ENCODE measurements at regions not wholly inside any gene's neighbourhood (a gene's known extent, or its start where the extent isn't known, plus 50 kb on each side); places are given as distances from the start of the nearest gene placed in this dataset.
"Not testable (repeated sequence)": the region's sequence is repeated elsewhere in the genome, so short reads cannot be mapped to it uniquely, and the experiment has no call there.

GRCh38 chr2:87571889-87572465, 175.9 kb upstream of the PLGLB2 start:
- not testable (repeated sequence) for H3K36me3 ChIP-seq (ENCODE audit: control insufficient read depth, insufficient read depth, low read length); H3K4me3 ChIP-seq (replicated peaks; ENCODE audit: low read depth, low read length); H3K27me3 ChIP-seq (replicated peaks; ENCODE audit: control insufficient read depth, insufficient read depth, low read length); DNase-seq (ENCODE audit: extremely low read depth, insufficient read length)

- not testable (repeated sequence) for DNase-seq (ENCODE audit: extremely low read depth, insufficient read length); H3K36me3 ChIP-seq (ENCODE audit: control insufficient read depth, insufficient read depth, low read length); H3K27me3 ChIP-seq (replicated peaks; ENCODE audit: control insufficient read depth, insufficient read depth, low read length); H3K4me3 ChIP-seq (replicated peaks; ENCODE audit: low read depth, low read length)
Observed at GRCh38 chr2:87572906-87573305, 175.0 kb upstream of the PLGLB2 start.

- not testable (repeated sequence) for H3K4me3 ChIP-seq (replicated peaks; ENCODE audit: low read depth, low read length); H3K27me3 ChIP-seq (replicated peaks; ENCODE audit: control insufficient read depth, insufficient read depth, low read length); DNase-seq (ENCODE audit: extremely low read depth, insufficient read length); H3K36me3 ChIP-seq (ENCODE audit: control insufficient read depth, insufficient read depth, low read length)
Observed at GRCh38 chr2:87573386-87574192, 174.3 kb upstream of the PLGLB2 start.

GRCh38 chr2:87574193-87575119, 173.4 kb upstream of the PLGLB2 start:
- not testable (repeated sequence) for H3K27me3 ChIP-seq (replicated peaks; ENCODE audit: control insufficient read depth, insufficient read depth, low read length); H3K4me3 ChIP-seq (replicated peaks; ENCODE audit: low read depth, low read length); H3K36me3 ChIP-seq (ENCODE audit: control insufficient read depth, insufficient read depth, low read length); DNase-seq (ENCODE audit: extremely low read depth, insufficient read length)

GRCh38 chr2:87575138-87575537, 172.7 kb upstream of the PLGLB2 start:
- not testable (repeated sequence) for DNase-seq (ENCODE audit: extremely low read depth, insufficient read length); H3K27me3 ChIP-seq (replicated peaks; ENCODE audit: control insufficient read depth, insufficient read depth, low read length); H3K36me3 ChIP-seq (ENCODE audit: control insufficient read depth, insufficient read depth, low read length); H3K4me3 ChIP-seq (replicated peaks; ENCODE audit: low read depth, low read length)

- not testable (repeated sequence) for H3K27me3 ChIP-seq (replicated peaks; ENCODE audit: control insufficient read depth, insufficient read depth, low read length); H3K4me3 ChIP-seq (replicated peaks; ENCODE audit: low read depth, low read length); DNase-seq (ENCODE audit: extremely low read depth, insufficient read length); H3K36me3 ChIP-seq (ENCODE audit: control insufficient read depth, insufficient read depth, low read length)
Observed at GRCh38 chr2:87577358-87577757, 170.5 kb upstream of the PLGLB2 start.

GRCh38 chr2:87582152-87582551, 165.7 kb upstream of the PLGLB2 start:
- H3K36me3 ChIP-seq (ENCODE audit: control insufficient read depth, insufficient read depth, low read length); H3K4me3 ChIP-seq (replicated peaks; ENCODE audit: low read depth, low read length); H3K27me3 ChIP-seq (replicated peaks; ENCODE audit: control insufficient read depth, insufficient read depth, low read length); DNase-seq (ENCODE audit: extremely low read depth, insufficient read length): not testable (repeated sequence)

- H3K36me3 ChIP-seq (ENCODE audit: control insufficient read depth, insufficient read depth, low read length); H3K27me3 ChIP-seq (replicated peaks; ENCODE audit: control insufficient read depth, insufficient read depth, low read length); H3K4me3 ChIP-seq (replicated peaks; ENCODE audit: low read depth, low read length); DNase-seq (ENCODE audit: extremely low read depth, insufficient read length): not testable (repeated sequence)
Observed at GRCh38 chr2:87582579-87582978, 165.3 kb upstream of the PLGLB2 start.

GRCh38 chr2:87583370-87583769, 164.5 kb upstream of the PLGLB2 start:
- not testable (repeated sequence) for H3K27me3 ChIP-seq (replicated peaks; ENCODE audit: control insufficient read depth, insufficient read depth, low read length); H3K4me3 ChIP-seq (replicated peaks; ENCODE audit: low read depth, low read length); DNase-seq (ENCODE audit: extremely low read depth, insufficient read length); H3K36me3 ChIP-seq (ENCODE audit: control insufficient read depth, insufficient read depth, low read length)

- H3K4me3 ChIP-seq (replicated peaks; ENCODE audit: low read depth, low read length); H3K36me3 ChIP-seq (ENCODE audit: control insufficient read depth, insufficient read depth, low read length); H3K27me3 ChIP-seq (replicated peaks; ENCODE audit: control insufficient read depth, insufficient read depth, low read length); DNase-seq (ENCODE audit: extremely low read depth, insufficient read length): not testable (repeated sequence)
Observed at GRCh38 chr2:87583803-87584202, 164.1 kb upstream of the PLGLB2 start.

- H3K27me3 ChIP-seq (replicated peaks; ENCODE audit: control insufficient read depth, insufficient read depth, low read length); H3K4me3 ChIP-seq (replicated peaks; ENCODE audit: low read depth, low read length); H3K36me3 ChIP-seq (ENCODE audit: control insufficient read depth, insufficient read depth, low read length); DNase-seq (ENCODE audit: extremely low read depth, insufficient read length): not testable (repeated sequence)
Observed at GRCh38 chr2:87584268-87584906, 163.5 kb upstream of the PLGLB2 start.

- not testable (repeated sequence) for H3K36me3 ChIP-seq (ENCODE audit: control insufficient read depth, insufficient read depth, low read length); H3K4me3 ChIP-seq (replicated peaks; ENCODE audit: low read depth, low read length); DNase-seq (ENCODE audit: extremely low read depth, insufficient read length); H3K27me3 ChIP-seq (replicated peaks; ENCODE audit: control insufficient read depth, insufficient read depth, low read length)
Observed at GRCh38 chr2:87587934-87588333, 160.0 kb upstream of the PLGLB2 start.

GRCh38 chr2:87592974-87593373, 154.9 kb upstream of the PLGLB2 start:
- not testable (repeated sequence) for DNase-seq (ENCODE audit: extremely low read depth, insufficient read length); H3K27me3 ChIP-seq (replicated peaks; ENCODE audit: control insufficient read depth, insufficient read depth, low read length); H3K36me3 ChIP-seq (ENCODE audit: control insufficient read depth, insufficient read depth, low read length); H3K4me3 ChIP-seq (replicated peaks; ENCODE audit: low read depth, low read length)

Data from GM06990 (cell line).